NCI-H2081 (cell line): ENCODE measurements at regions not wholly inside any gene's neighbourhood (a gene's known extent, or its start where the extent isn't known, plus 50 kb on each side); places are given as distances from the start of the nearest gene placed in this dataset.
"Not testable (repeated sequence)": the region's sequence is repeated elsewhere in the genome, so short reads cannot be mapped to it uniquely, and the experiment has no call there.

ENCODE experiments used
- DNase-seq, 2 experiments: peaks; one replicate each; lab custom pipeline; 2025; lab: John Stamatoyannopoulos, UW

DNA sequence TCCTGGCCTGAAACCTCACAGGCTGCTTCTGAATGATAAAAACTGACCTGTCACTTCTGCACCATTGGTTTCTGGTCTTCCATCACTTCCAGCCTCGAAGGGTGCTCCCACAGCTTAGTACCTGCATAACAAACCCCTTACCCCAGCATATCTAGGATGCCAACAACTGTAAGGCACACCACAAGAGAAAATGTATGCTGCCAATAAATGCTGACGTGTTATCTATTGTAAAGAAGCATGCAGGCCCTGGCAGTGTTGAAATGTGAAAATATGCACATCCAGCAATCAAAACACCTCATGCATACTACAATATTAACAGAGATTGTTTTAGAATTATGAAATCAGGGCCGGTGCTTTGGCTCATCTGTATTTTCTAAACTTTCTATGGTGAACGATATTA, 242.0 kb upstream of the NSMCE3 start:
- no peak for DNase-seq

- DNase-seq = not testable (repeated sequence)
Measured at GRCh38 chr15:29505535-29505934, 235.9 kb upstream of the NSMCE3 start.

DNA sequence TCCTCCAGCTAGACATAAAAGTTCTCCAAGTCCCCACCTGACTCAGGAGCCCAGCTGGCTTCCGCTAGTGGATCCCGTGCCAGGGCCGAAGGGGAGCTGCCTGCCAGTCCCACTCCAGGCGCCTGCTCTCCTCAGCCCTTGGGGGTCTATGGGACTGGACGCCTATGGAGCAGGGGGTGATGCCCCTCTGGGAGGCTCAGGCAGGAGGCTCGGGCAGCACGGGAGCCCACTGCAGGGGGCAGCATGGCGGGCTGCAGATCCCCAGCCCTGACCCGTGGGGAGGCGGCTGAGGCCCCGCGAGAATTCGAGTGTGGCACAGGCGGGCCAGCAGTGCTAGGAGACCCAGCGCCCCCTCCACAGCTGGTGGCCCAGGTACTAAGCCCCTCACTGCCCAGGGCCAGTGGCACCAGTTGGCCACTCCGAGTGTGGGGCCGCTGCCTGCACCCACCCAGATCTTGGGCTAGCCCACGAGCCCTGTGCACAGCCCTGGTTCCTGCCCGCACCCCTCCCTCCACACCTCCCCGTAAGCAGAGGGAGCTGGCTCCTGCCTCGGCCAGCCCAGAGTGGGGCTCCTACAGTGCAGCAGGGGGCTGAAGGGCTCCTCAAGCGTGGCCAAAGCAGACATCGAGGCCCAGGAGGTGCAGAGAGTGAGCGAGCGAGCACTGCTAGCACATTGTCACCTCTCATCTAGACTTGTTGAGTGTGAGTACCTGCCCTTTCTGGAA, 221.3 kb upstream of the NSMCE3 start:
- DNase-seq = no peak

GRCh38 chr15:29480949-29481348, 211.3 kb upstream of the NSMCE3 start:
- no peak for DNase-seq

DNA sequence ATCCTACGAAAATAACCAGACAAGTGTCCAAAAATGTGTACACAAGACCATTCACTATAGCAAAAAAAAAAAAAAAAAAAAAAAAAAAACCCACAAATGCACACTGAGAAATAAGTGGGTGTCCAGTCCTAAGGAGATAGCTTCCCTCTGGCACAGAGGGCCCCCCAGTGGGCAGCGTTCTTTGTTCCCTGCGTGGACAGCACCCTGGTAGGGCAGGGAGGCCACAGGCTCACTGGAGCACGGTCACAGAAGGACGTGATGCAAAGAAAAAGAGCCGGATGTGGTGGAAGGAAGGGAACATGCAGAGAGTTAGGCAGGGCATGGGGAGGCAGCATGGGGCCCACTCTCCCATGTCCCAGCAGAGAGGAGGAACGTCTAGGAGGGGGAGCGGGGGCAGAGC, 210.7 kb upstream of the NSMCE3 start:
- no peak for DNase-seq

DNA sequence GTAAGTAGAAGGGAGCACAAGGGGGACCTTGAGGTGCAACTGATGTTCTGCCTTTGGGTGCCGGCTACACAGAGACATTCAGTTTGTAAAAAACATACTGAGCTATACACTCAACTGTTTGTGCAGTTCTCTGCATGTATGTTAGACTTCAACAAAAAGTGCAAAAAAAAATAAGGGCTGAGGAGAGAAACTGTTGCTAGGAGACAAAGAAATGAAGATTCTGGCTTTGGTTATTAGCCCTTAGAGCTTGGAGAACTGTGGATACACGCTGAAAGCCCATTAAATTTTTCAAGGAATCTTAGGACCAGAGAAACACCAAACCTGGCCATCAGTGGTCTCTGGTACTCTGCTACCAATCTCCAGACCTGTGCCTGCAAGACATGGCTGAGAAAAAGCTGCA, 207.6 kb upstream of the NSMCE3 start:
- no peak for DNase-seq

GRCh38 chr15:29476503-29477080, 207.0 kb upstream of the NSMCE3 start:
- no peak for DNase-seq

GRCh38 chr15:29475096-29475495, 205.5 kb upstream of the NSMCE3 start:
- no peak for DNase-seq

DNA sequence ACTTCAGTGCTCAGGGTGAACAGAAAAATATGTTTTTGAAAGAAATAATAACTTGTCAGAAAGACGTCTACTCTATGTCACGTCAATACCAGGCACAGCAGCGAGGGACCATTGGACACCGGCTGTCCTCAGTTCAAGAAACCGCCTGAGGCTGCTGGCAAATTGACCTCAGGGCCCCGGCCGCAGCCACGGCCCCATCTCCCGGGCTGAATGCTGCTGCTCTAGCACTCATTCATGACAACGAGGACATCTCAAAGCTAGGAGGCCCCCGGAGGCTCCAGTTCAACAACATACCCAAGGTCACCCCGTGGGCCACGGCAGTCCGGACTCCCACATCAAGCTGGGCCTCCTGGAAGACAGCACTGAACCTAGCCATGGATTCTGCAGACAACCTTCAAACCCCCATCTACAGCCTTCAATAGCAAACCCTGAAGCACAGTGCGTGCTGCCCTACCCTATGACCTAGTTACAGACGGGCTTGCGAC, 204.0 kb upstream of the NSMCE3 start:
- no peak for DNase-seq

DNA sequence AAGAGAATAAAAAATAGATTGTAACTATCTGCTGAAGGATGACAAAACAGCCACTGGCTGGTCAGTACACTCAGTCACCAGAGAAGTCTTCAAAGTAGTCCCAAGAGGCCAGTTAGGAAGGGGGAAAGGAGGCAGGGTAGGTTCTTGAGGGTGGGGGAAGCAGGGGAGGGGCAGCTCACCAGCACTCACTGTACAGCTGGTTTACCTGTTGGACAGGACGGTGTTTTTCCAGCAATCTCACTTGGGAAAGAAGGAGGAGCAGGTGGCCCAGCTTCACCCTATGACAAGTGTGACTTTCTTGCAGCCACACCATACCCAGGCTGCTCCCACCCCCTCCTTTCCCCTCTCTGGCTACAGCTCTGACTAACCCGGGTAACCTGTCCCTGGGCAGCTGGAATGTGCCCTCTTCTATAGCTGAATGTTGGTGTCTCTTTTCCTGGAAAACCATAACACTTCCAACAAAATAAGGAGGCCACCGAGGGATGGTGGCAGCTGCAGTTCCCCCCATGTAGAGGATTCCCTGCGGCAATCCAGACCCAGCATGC, 203.4 kb upstream of the NSMCE3 start:
- no peak for DNase-seq

GRCh38 chr15:29471757-29472156, 202.1 kb upstream of the NSMCE3 start:
- DNase-seq = no peak

- no peak for DNase-seq
Measured at GRCh38 chr15:29471306-29471705, 201.7 kb upstream of the NSMCE3 start.

GRCh38 chr15:29470794-29471193, 201.2 kb upstream of the NSMCE3 start:
- peak in 1 of 2 experiments; percentile 45 for DNase-seq

GRCh38 chr15:29470311-29470710, 200.7 kb upstream of the NSMCE3 start:
- peak in 1 of 2 experiments; percentile 2 for DNase-seq

GRCh38 chr15:29468899-29469298, 199.3 kb upstream of the NSMCE3 start:
- DNase-seq = no peak

- no peak for DNase-seq
Measured at GRCh38 chr15:29467091-29467490, 197.5 kb upstream of the NSMCE3 start.

GRCh38 chr15:29466292-29466691, 196.7 kb upstream of the NSMCE3 start:
- DNase-seq = no peak

GRCh38 chr15:29465816-29466215, 196.2 kb upstream of the NSMCE3 start:
- peak in 1 of 2 experiments; percentile 1 for DNase-seq

GRCh38 chr15:29465196-29465595, 195.6 kb upstream of the NSMCE3 start:
- DNase-seq = no peak

DNA sequence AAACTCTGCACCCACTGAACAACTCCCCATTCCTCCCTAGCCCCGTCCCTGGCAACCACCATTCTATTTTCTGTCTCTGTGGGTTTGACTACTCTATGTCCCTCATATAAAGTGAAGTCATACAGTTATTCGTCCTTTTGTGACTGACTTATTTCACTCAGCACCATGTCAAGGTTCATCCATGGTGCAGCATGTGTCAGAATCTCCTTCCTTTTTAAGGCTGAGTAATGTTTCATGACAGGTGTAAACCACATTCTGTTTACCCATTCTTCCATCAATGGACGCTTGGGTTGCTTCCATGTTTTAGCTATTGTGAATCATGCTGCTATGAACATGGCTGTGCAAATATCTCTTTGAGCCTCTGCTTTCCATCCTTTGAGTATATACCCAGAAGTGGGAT, 192.3 kb upstream of the NSMCE3 start:
- DNase-seq = no peak

GRCh38 chr15:29458361-29458760, 188.7 kb upstream of the NSMCE3 start:
- DNase-seq = no peak

DNA sequence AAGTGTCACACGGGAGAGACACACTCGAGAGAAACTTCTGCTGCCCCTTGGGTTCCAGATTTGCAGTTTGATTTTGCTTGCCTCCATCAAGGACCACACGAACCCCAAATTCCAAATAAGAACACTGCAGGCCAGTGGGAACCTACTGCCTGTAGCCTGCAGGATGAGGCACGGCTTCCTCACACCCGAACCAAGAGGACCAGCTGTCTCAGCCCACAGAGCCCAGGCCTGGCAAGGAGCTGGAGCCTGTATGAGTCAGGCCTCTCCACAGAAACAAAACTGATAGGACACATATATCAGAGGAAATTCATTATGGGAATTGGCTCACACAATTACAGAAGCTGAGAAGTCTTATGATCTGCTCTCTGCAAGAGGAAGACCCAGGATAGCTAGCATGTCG, 188.1 kb upstream of the NSMCE3 start:
- no peak for DNase-seq

DNA sequence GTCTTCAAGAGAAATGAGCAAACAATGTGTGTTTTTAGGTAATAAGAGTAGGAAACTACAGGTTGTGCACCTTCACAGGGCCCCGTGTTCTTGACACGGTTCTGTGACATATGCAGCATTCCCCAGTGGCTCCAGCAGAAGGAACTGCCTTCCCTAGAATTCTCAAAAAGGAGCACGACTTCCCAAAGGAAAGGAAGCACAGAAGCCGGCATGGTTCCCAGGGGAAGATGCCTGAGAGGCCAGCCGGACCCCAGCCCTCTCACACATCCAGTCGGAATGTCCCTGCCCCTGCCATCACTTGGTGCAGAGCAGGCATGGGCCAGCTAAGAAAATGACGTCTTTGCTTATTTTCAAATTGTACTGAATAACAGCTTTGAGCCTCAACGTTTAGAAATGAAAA, 187.3 kb upstream of the NSMCE3 start:
- DNase-seq = no peak

DNA sequence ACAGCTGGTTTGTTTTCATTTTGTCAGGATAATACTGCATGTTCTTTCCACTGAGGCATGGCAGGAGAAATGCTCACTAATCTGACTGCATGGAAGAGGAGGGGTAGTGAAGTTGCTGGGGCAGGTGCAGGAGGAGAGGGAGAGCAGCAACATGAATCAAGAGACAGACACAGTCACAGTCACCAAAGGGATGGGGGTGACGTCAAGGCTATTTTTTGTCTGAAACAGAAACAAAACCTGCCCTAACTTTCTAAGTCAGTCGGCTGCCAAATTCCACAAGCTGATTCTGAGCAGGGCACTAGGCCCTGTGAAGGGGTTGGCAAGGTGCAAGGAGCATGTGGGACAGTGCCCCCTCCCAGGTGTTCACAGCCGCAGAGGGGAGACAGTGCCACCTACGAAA, 186.6 kb upstream of the NSMCE3 start:
- no peak for DNase-seq
